B cell (primary cell): ENCODE measurements at regions not wholly inside any gene's neighbourhood (a gene's known extent, or its start where the extent isn't known, plus 50 kb on each side); places are given as distances from the start of the nearest gene placed in this dataset.

Source experiments
- ATAC-seq: fragments of 200-7000 bp; cut with Tn5 transposase; one replicate; pipeline ENCODE4 v1.10.0; 2021; ENCODE audit warnings: low read depth, mild to moderate bottlenecking, moderate number of reproducible peaks, moderate library complexity
- CTCF ChIA-PET: fragments of 350-600 bp; sonication (Branson Sonifier 250); formaldehyde crosslinking; loops from one replicate; lab custom pipeline; 2021; ENCODE audit warnings: antibody characterized with exemption, inconsistent platforms; lab: Charles Lee
- POLR2A ChIA-PET: fragments of 350-600 bp; sonication (Branson Sonifier 250); formaldehyde crosslinking; loops from one replicate; lab custom pipeline; 2021; ENCODE audit warnings: antibody characterized with exemption; lab: Charles Lee
- DNase-seq: peaks from one replicate; pipeline ENCODE4 v3.0.0; 2013
- H2AFZ ChIP-seq: 2 replicates; pipeline ENCODE4 v1.6.1; 2012; ENCODE audit warnings: mild to moderate bottlenecking, low read depth, low read length; ENCODE audit not compliant: insufficient read depth, poor library complexity, severe bottlenecking
- H3K27ac ChIP-seq, 2 donors: 1 replicate in 1 of 2; 2 replicates in 1 of 2; pipeline ENCODE4 v1.5.1; 2012 to 2013; ENCODE audit warnings: low read length in 2 of 2, mild to moderate bottlenecking in 2 of 2, moderate library complexity in 1 of 2
- H3K27me3 ChIP-seq, 4 experiments: fragments of 200-600 bp in 1 of 4; sonication (generic) in 1 of 4; replicated peaks in 1 of 4; 1 replicate in 2 of 4; 2 replicates in 2 of 4; pipeline versions ENCODE4 v1.6.1 to v1.7.0; 2013 to 2016; ENCODE audit warnings: low read length in 3 of 4, mild to moderate bottlenecking in 2 of 4, mixed read lengths in 1 of 4, moderate library complexity in 1 of 4; ENCODE audit not compliant: insufficient read depth in 4 of 4, control insufficient read depth in 3 of 4; ENCODE audit errors: control extremely low read depth in 1 of 4
- H3K36me3 ChIP-seq, 2 experiments: replicated peaks in 1 of 2; 1 replicate in 1 of 2; 2 replicates in 1 of 2; pipeline versions ENCODE4 v1.6.1 to v1.7.1; 2013; ENCODE audit warnings: low read length in 1 of 2; ENCODE audit not compliant: insufficient read depth in 2 of 2, control insufficient read depth in 1 of 2; ENCODE audit errors: control extremely low read depth in 1 of 2, extremely low read depth in 1 of 2
- H3K4me1 ChIP-seq, 2 donors: fragments of 200-600 bp in 1 of 2; sonication (generic) in 1 of 2; 1 replicate in 1 of 2; 2 replicates in 1 of 2; pipeline versions ENCODE4 v1.5.1 to v1.6.1; 2013 to 2017; ENCODE audit warnings: low read length in 2 of 2; ENCODE audit not compliant: control insufficient read depth in 2 of 2, insufficient read depth in 2 of 2
- H3K4me2 ChIP-seq: replicated peaks from 2 replicates; pipeline ENCODE3; 2012; ENCODE audit warnings: mild to moderate bottlenecking, low read depth, low read length; ENCODE audit not compliant: poor library complexity, severe bottlenecking
- H3K4me3 ChIP-seq, 5 experiments: fragments of 200-600 bp in 1 of 5; sonication (generic) in 1 of 5; 1 replicate in 3 of 5; 2 replicates in 2 of 5; pipeline versions ENCODE4 v1.5.1 to v1.7.0; 2011 to 2016; ENCODE audit warnings: low read length in 4 of 5, mild to moderate bottlenecking in 4 of 5, low read depth in 2 of 5, control low read depth in 1 of 5, moderate library complexity in 1 of 5; ENCODE audit not compliant: insufficient read depth in 1 of 5; ENCODE audit errors: control extremely low read depth in 1 of 5, extremely low read depth in 1 of 5
- H3K79me2 ChIP-seq: fragments of 200-600 bp; sonication (generic); one replicate; pipeline ENCODE4 v1.6.0; 2016; ENCODE audit warnings: low read length; ENCODE audit not compliant: control insufficient read depth, insufficient read depth
- H3K9ac ChIP-seq: fragments of 200-600 bp; sonication (generic); 2 replicates; pipeline ENCODE4 v1.6.1; 2017; ENCODE audit warnings: mild to moderate bottlenecking, low read length, moderate library complexity
- H3K9me3 ChIP-seq, 3 donors: one replicate each; pipeline versions ENCODE4 v1.6.1 to v1.7.1; 2013; ENCODE audit warnings: low read length in 2 of 3; ENCODE audit not compliant: control insufficient read depth in 2 of 3, insufficient read depth in 1 of 3; ENCODE audit errors: control extremely low read depth in 1 of 3
- H4K20me1 ChIP-seq: 2 replicates; pipeline ENCODE4 v1.6.0; 2012; ENCODE audit warnings: mild to moderate bottlenecking, low read length; ENCODE audit not compliant: insufficient read depth, control insufficient read depth, poor library complexity, severe bottlenecking
- H3K27ac Mint-ChIP-seq: one replicate; pipeline ENCODE4 v1.8.0; 2021; ENCODE audit warnings: mixed read lengths
- H3K27me3 Mint-ChIP-seq: one replicate; pipeline ENCODE4 v1.8.0; 2021; ENCODE audit warnings: mixed read lengths
- H3K4me1 Mint-ChIP-seq: one replicate; pipeline ENCODE4 v1.8.0; 2021; ENCODE audit warnings: mixed read lengths
- H3K4me3 Mint-ChIP-seq: one replicate; pipeline ENCODE4 v1.8.0; 2021; ENCODE audit warnings: mixed read lengths
- H3K9me3 Mint-ChIP-seq: one replicate; pipeline ENCODE4 v1.8.0; 2022; ENCODE audit warnings: mixed read lengths; ENCODE audit not compliant: insufficient read depth
- EZH2 ChIP-seq: IDR thresholded peaks from 2 replicates; pipeline ENCODE4 v1.6.1; 2012; ENCODE audit warnings: borderline replicate concordance, low read depth, mild to moderate bottlenecking, moderate library complexity, low read length; ENCODE audit not compliant: insufficient read depth, poor library complexity, severe bottlenecking
- WGBS: methylation state at CpG from one replicate; pipeline ENCODE4 v1.1.5; 2013; ENCODE audit warnings: missing lambda C conversion rate; ENCODE audit not compliant: insufficient coverage; 5-methylcytosine and 5-hydroxymethylcytosine counted together
- intact Hi-C: fragments of 100-400 bp; cut with micrococcal nuclease; formaldehyde crosslinking; loops from one replicate; pipeline ENCODE4 v1.10.0; 2022
- TF ChIP-seq, protein P1 (sequence below): fragments of 200-600 bp; IDR thresholded peaks from one replicate; pipeline ENCODE4 v1.8.0; 2022; ENCODE audit warnings: antibody characterized with exemption, mild to moderate bottlenecking

DNA sequence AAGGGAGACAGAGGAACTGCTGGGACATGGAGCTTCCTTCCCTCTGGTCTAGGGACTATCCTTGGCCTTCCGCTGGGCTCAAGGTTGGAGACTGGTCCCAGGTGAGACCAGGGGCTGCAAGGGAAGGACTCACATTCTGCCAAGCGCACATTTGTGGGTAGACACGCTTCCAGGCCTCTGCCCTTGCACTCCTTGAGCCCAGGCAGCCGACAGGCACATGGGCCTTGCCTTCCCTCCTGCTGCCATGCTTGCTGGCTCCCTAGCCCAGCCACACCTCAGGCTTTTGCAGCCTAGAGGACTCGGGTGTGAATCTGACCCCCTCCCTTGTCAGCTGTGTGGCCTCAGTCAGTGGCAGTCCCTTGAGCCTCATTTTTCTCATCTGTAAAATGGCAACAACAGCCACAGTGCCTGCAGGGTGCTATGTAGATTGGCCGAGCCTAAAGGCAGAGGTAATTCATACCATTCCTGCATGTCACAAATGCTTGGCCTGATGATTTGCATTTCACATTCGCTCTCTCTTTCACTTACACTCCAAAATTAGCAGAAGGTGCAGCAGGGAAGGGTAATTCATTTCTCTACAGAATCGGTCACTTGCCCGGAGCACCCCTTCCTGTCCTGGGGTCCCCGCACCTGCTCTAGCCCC lies 57.6 kb upstream of the NECTIN1 start:
- TF ChIP-seq, protein P1, sequence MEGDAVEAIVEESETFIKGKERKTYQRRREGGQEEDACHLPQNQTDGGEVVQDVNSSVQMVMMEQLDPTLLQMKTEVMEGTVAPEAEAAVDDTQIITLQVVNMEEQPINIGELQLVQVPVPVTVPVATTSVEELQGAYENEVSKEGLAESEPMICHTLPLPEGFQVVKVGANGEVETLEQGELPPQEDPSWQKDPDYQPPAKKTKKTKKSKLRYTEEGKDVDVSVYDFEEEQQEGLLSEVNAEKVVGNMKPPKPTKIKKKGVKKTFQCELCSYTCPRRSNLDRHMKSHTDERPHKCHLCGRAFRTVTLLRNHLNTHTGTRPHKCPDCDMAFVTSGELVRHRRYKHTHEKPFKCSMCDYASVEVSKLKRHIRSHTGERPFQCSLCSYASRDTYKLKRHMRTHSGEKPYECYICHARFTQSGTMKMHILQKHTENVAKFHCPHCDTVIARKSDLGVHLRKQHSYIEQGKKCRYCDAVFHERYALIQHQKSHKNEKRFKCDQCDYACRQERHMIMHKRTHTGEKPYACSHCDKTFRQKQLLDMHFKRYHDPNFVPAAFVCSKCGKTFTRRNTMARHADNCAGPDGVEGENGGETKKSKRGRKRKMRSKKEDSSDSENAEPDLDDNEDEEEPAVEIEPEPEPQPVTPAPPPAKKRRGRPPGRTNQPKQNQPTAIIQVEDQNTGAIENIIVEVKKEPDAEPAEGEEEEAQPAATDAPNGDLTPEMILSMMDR: no peak
- no peak for TF ChIP-seq EZH2
- ChIA-PET POLR2A (no interaction called here), CTCF (no interaction called here)
- Histone ChIP-seq H4K20me1 (no peaks in the 10 kb centered on the region), H3K79me2 (no peaks in the 10 kb centered on the region), H2AFZ (no peak overlapping the region), H3K9ac (no peak overlapping the region), H3K27me3 (peaks cover 0 to 10% (median 2%) of the 10 kb centered on the region in 4 experiments), H3K36me3 (no peaks in the 10 kb centered on the region), H3K9me3 (peaks cover 0 to 12% (median 0%) of the 10 kb centered on the region in 3 donors), H3K4me2 (no peak overlapping the region), H3K27ac (no peak overlapping the region), H3K4me3 (no peak overlapping the region), H3K4me1 (no peaks in the 10 kb centered on the region)
- no peaks in the 10 kb centered on the region for H3K4me1 Mint-ChIP-seq
- DNase-seq (no peak), ATAC-seq (no peak)
- peaks cover 15% of the 10 kb centered on the region for H3K27me3 Mint-ChIP-seq
- WGBS: 88% methylated on average over 9 of the region's 10 CpGs
- no peaks in the 10 kb centered on the region for H3K9me3 Mint-ChIP-seq
- intact Hi-C loops: no loop called here
- no peak overlapping the region for H3K4me3 Mint-ChIP-seq
- H3K27ac Mint-ChIP-seq: no peak overlapping the region

DNA sequence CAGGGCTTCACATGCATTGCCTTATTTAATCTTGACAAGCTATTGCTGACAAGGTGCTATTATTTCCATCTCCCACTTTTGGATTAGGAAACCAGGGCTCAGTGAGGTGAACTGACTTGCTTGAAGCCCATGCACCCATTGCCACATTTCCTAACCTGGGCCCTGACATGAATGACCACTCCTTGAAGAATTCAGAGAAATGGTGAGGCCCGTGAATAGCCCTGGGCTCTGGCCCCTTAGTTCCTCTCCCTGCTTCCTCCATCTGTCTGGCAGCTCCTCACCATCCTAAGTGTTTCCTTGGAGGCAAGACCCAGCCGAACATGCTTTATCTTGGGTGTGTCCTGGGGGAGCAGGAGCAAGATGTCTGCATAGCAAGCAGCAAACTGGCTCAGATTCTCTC lies 56.1 kb upstream of the NECTIN1 start:
- Histone ChIP-seq H3K36me3 (no peaks in the 10 kb centered on the region), H3K4me3 (no peak overlapping the region), H4K20me1 (no peaks in the 10 kb centered on the region), H3K4me2 (no peak overlapping the region), H2AFZ (no peak overlapping the region), H3K27ac (no peak overlapping the region), H3K9me3 (peaks cover 0 to 12% (median 0%) of the 10 kb centered on the region in 3 donors), H3K27me3 (peaks cover 0 to 10% (median 2%) of the 10 kb centered on the region in 4 experiments), H3K79me2 (no peaks in the 10 kb centered on the region), H3K9ac (no peak overlapping the region), H3K4me1 (no peaks in the 10 kb centered on the region)
- peaks cover 21% of the 10 kb centered on the region for H3K27me3 Mint-ChIP-seq
- no peak overlapping the region for H3K4me3 Mint-ChIP-seq
- POLR2A ChIA-PET: no interaction called here
- TF ChIP-seq, protein P1: no peak
- TF ChIP-seq EZH2: no peak
- no peak for DNase-seq
- H3K9me3 Mint-ChIP-seq: no peaks in the 10 kb centered on the region
- no peak overlapping the region for H3K27ac Mint-ChIP-seq
- no peak for ATAC-seq
- intact Hi-C loops: no loop called here
- 45% methylated on average over 1 of the region's 2 CpGs for WGBS
- CTCF ChIA-PET: no interaction called here
- H3K4me1 Mint-ChIP-seq: no peaks in the 10 kb centered on the region
